Ovary (tissue), 3 donors: ENCODE measurements at regions not wholly inside any gene's neighbourhood (a gene's known extent, or its start where the extent isn't known, plus 50 kb on each side); places are given as distances from the start of the nearest gene placed in this dataset.

Experiments
- CTCF ChIP-seq, 3 donors: fragments of 450-650 bp in 2 of 3; fragments of 200-600 bp in 1 of 3; IDR thresholded peaks; one replicate each; pipeline versions ENCODE4 v1.5.1 to v1.8.0; 2016 to 2022; ENCODE audit warnings: antibody characterized with exemption in 3 of 3, mild to moderate bottlenecking in 1 of 3
- EP300 ChIP-seq: sonication (generic); formaldehyde crosslinking; IDR thresholded peaks from one replicate; pipeline ENCODE4 v1.6.1; 2017; ENCODE audit warnings: antibody characterized with exemption
- POLR2A ChIP-seq: fragments of 450-650 bp; IDR thresholded peaks from one replicate; pipeline ENCODE4 v1.6.1; 2017; ENCODE audit warnings: antibody characterized with exemption, mild to moderate bottlenecking, moderate library complexity
- donor health status: DM: no; HTN: no; CAD: no.

GRCh38 chr15:66880380-66881155 is 178.5 kb downstream of the SMAD6 start:
- TF ChIP-seq POLR2A (no peak), CTCF (IDR thresholded peaks at IDR 0.05) (no peak), EP300 (no peak)
